SH-SY5Y (cell line): ENCODE measurements at regions not wholly inside any gene's neighbourhood (a gene's known extent, or its start where the extent isn't known, plus 50 kb on each side); places are given as distances from the start of the nearest gene placed in this dataset.

ENCODE experiments used
- GATA2 ChIP-seq: IDR thresholded peaks from 2 replicates; pipeline ENCODE4 v1.6.1; 2011; ENCODE audit warnings: mild to moderate bottlenecking, low read depth, low read length
- GATA3 ChIP-seq: IDR thresholded peaks from 2 replicates; pipeline ENCODE4 v1.6.1; 2011; ENCODE audit warnings: low read depth, mild to moderate bottlenecking, low read length, moderate library complexity

DNA sequence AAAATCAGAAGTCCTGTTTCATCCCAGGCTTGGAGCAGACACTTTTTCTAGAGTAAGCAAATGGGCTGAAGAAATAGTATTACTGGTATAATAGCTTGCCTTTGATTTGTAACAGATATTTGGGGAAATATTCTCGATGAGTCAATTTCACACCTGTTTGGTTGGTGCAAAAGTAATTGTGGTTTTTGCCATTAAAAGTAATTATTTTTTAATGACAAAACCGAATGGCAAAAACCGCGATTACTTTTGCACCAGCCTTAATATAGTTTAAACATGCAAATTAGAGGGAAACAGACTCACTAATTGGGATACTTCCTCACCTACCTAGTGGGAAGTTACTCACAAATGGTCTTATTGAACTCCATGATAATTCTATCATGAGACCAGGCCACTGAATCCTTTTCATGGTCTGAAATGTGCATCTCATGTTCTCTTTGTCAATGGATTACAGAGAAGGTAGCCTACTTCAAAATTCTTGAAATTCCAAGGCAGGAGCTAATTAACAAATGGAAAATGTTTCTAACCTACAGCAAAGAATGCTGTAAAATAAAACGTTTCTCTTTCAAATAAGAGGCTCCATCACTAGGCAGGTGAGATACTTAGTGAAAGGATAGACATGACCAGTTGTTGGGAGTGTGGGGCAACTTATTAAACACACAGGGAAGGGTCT is 391.3 kb downstream of the EMP1 start:
- TF ChIP-seq GATA2 (no peak), GATA3 (no peak)
